H1 (cell line): ENCODE measurements at regions not wholly inside any gene's neighbourhood (a gene's known extent, or its start where the extent isn't known, plus 50 kb on each side); places are given as distances from the start of the nearest gene placed in this dataset.

ENCODE experiments used
- CTCF ChIA-PET: fragments of 300-600 bp; sonication (Branson Sonifier 250); formaldehyde crosslinking; loops from one replicate; lab custom pipeline; 2021; ENCODE audit not compliant: partially characterized antibody; lab: Charles Lee
- POLR2A ChIA-PET: fragments of 300-600 bp; sonication (Branson Sonifier 250); formaldehyde crosslinking; loops from one replicate; lab custom pipeline; 2021; ENCODE audit warnings: inconsistent platforms; ENCODE audit not compliant: partially characterized antibody; lab: Charles Lee
- DNase-seq, 2 experiments: peaks; one replicate each; pipeline versions ENCODE4 v3.0.0 to v3.0.0-alpha.2; 2010 to 2022; ENCODE audit warnings: low spot score in 2 of 2, low read depth in 1 of 2, mixed read lengths in 1 of 2
- FAIRE-seq: peaks from 2 replicates; lab custom pipeline; 2011; peaks lifted over from hg19 to GRCh38; lab: Jason Lieb, UNC
- H2AFZ ChIP-seq: 2 replicates; pipeline ENCODE4 v1.8.1; 2012; ENCODE audit warnings: low read length, inconsistent platforms
- H2AK5ac ChIP-seq: 2 replicates; pipeline ENCODE4 v1.6.1; 2013; ENCODE audit warnings: low read depth, low read length
- H2BK120ac ChIP-seq: replicated peaks from 2 replicates; pipeline ENCODE3; 2013; ENCODE audit warnings: low read depth, low read length, inconsistent platforms
- H2BK12ac ChIP-seq: 2 replicates; pipeline ENCODE4 v1.6.1; 2013; ENCODE audit warnings: low read depth, low read length
- H2BK15ac ChIP-seq: 2 replicates; pipeline ENCODE4 v1.6.1; 2013; ENCODE audit warnings: low read length
- H2BK20ac ChIP-seq: 2 replicates; pipeline ENCODE4 v1.6.1; 2013; ENCODE audit warnings: low read length
- H2BK5ac ChIP-seq: 2 replicates; pipeline ENCODE4 v1.6.1; 2013; ENCODE audit warnings: low read depth, low read length
- H3K14ac ChIP-seq: 2 replicates; pipeline ENCODE4 v1.6.1; 2013; ENCODE audit warnings: inconsistent platforms; ENCODE audit not compliant: insufficient read length
- H3K18ac ChIP-seq: 2 replicates; pipeline ENCODE4 v1.6.1; 2013; ENCODE audit warnings: low read length; ENCODE audit errors: extremely low read depth
- H3K23ac ChIP-seq: 2 replicates; pipeline ENCODE4 v1.6.1; 2013; ENCODE audit warnings: inconsistent platforms; ENCODE audit not compliant: insufficient read length
- H3K23me2 ChIP-seq: 2 replicates; pipeline ENCODE4 v1.6.1; 2013; ENCODE audit warnings: low read depth, low read length
- H3K27ac ChIP-seq: 2 replicates; pipeline ENCODE4 v1.6.1; 2011; ENCODE audit warnings: low read depth, low read length, inconsistent platforms
- H3K27me3 ChIP-seq, 4 experiments: replicated peaks in 1 of 4; 1 replicate in 1 of 4; 2 replicates in 3 of 4; pipeline versions ENCODE4 v1.6.1 to v1.8.1; 2011 to 2013; ENCODE audit warnings: low read length in 3 of 4, mild to moderate bottlenecking in 3 of 4, inconsistent platforms in 2 of 4, mixed read lengths in 2 of 4, moderate library complexity in 1 of 4; ENCODE audit not compliant: control insufficient read depth in 3 of 4, insufficient read depth in 3 of 4; ENCODE audit errors: extremely low read depth in 1 of 4
- H3K36me3 ChIP-seq, 4 experiments: 2 replicates each; pipeline versions ENCODE4 v1.6.1 to v1.8.1; 2011 to 2013; ENCODE audit warnings: mild to moderate bottlenecking in 4 of 4, low read length in 3 of 4, moderate library complexity in 2 of 4, control low read depth in 1 of 4, inconsistent platforms in 1 of 4; ENCODE audit not compliant: insufficient read depth in 4 of 4, control insufficient read depth in 2 of 4
- H3K4ac ChIP-seq: replicated peaks from 2 replicates; pipeline ENCODE3; 2013; ENCODE audit warnings: low read length, low read depth, mixed read lengths, inconsistent platforms; ENCODE audit not compliant: insufficient read length
- H3K4me1 ChIP-seq, 4 experiments: replicated peaks in 1 of 4; 1 replicate in 1 of 4; 2 replicates in 3 of 4; pipeline versions ENCODE4 v1.6.1 to v1.8.1; 2011 to 2013; ENCODE audit warnings: low read length in 3 of 4, inconsistent platforms in 2 of 4, mixed read lengths in 1 of 4; ENCODE audit not compliant: insufficient read depth in 4 of 4, control insufficient read depth in 3 of 4
- H3K4me2 ChIP-seq, 2 experiments: 2 replicates each; pipeline versions ENCODE4 v1.6.1 to v1.8.1; 2011 to 2013; ENCODE audit warnings: low read depth in 2 of 2, low read length in 2 of 2, control low read depth in 1 of 2, inconsistent platforms in 1 of 2, mild to moderate bottlenecking in 1 of 2; ENCODE audit not compliant: insufficient read depth in 1 of 2
- H3K4me3 ChIP-seq, 4 experiments: fragments of 200-600, 300-600 bp in 1 of 4; sonication (generic), shearing (Covaris generic), sonication (Bioruptor Twin) in 1 of 4; 2 replicates each; pipeline versions ENCODE4 v1.5.1 to v1.8.1; 2011 to 2016; ENCODE audit warnings: low read length in 4 of 4, low read depth in 3 of 4, control low read depth in 2 of 4, inconsistent platforms in 2 of 4, mild to moderate bottlenecking in 2 of 4, mixed read lengths in 1 of 4, moderate library complexity in 1 of 4; ENCODE audit not compliant: insufficient read depth in 2 of 4; ENCODE audit errors: extremely low read depth in 1 of 4
- H3K56ac ChIP-seq: replicated peaks from 2 replicates; pipeline ENCODE3; 2013; ENCODE audit warnings: low read depth, mild to moderate bottlenecking, mixed read lengths, low read length, inconsistent platforms; ENCODE audit not compliant: insufficient read length
- H3K79me1 ChIP-seq: 2 replicates; pipeline ENCODE4 v1.6.1; 2013; ENCODE audit warnings: low read depth, low read length, control low read depth
- H3K79me2 ChIP-seq, 2 experiments: 2 replicates each; pipeline versions ENCODE4 v1.6.1 to v1.8.1; 2012 to 2013; ENCODE audit warnings: low read length in 2 of 2, mild to moderate bottlenecking in 2 of 2, inconsistent platforms in 1 of 2; ENCODE audit not compliant: insufficient read depth in 2 of 2, control insufficient read depth in 1 of 2
- H3K9ac ChIP-seq, 4 experiments: replicated peaks in 1 of 4; 1 replicate in 1 of 4; 2 replicates in 3 of 4; pipeline versions ENCODE4 v1.6.1 to v1.8.1; 2011 to 2013; ENCODE audit warnings: low read depth in 3 of 4, low read length in 3 of 4, control low read depth in 2 of 4, mild to moderate bottlenecking in 2 of 4, moderate library complexity in 2 of 4, inconsistent platforms in 1 of 4; ENCODE audit errors: extremely low read depth in 1 of 4
- H3K9me3 ChIP-seq, 2 experiments: 2 replicates each; pipeline versions ENCODE4 v1.6.1 to v1.8.1; 2012 to 2013; ENCODE audit warnings: mild to moderate bottlenecking in 2 of 2, moderate library complexity in 2 of 2, control low read depth in 1 of 2, inconsistent platforms in 1 of 2, low read depth in 1 of 2, low read length in 1 of 2, mixed read lengths in 1 of 2; ENCODE audit not compliant: insufficient read depth in 2 of 2
- H4K20me1 ChIP-seq, 2 experiments: replicated peaks in 1 of 2; 2 replicates each; pipeline versions ENCODE3 to v1.8.1; 2011 to 2013; ENCODE audit warnings: inconsistent platforms in 2 of 2, low read length in 2 of 2, mild to moderate bottlenecking in 1 of 2; ENCODE audit not compliant: insufficient read depth in 2 of 2, control insufficient read depth in 1 of 2
- H4K5ac ChIP-seq: 2 replicates; pipeline ENCODE4 v1.6.1; 2013; ENCODE audit warnings: low read length, low read depth, mixed read lengths, inconsistent platforms; ENCODE audit not compliant: insufficient read length
- H4K8ac ChIP-seq: 2 replicates; pipeline ENCODE4 v1.8.0; 2013; ENCODE audit warnings: mild to moderate bottlenecking, moderate library complexity, low read length, inconsistent platforms; ENCODE audit not compliant: insufficient read depth; ENCODE audit errors: extremely low read depth
- H4K91ac ChIP-seq: replicated peaks from 2 replicates; pipeline ENCODE3; 2013; ENCODE audit warnings: low read length, mixed read lengths, inconsistent platforms; ENCODE audit not compliant: insufficient read length
- CBX5 ChIP-seq: fragments of 300-800, 300-1000 bp; sonication (generic); IDR thresholded peaks from 2 replicates; pipeline ENCODE4 v1.7.1; 2016; ENCODE audit warnings: antibody characterized with exemption, low read length, low read depth
- FOSL1 ChIP-seq: IDR thresholded peaks from 2 replicates; pipeline ENCODE4 v1.6.1; 2011; ENCODE audit warnings: mild to moderate bottlenecking, low read depth, low read length, moderate library complexity; ENCODE audit not compliant: insufficient read depth
- KDM5A ChIP-seq: fragments of 200-600 bp; IDR thresholded peaks from 2 replicates; pipeline ENCODE4 v1.7.1; 2012; ENCODE audit warnings: mild to moderate bottlenecking, low read length, inconsistent platforms, mixed read lengths
- NRF1 ChIP-seq: IDR thresholded peaks from 2 replicates; pipeline ENCODE4 v1.6.1; 2011; ENCODE audit warnings: mild to moderate bottlenecking, low read depth, low read length, improper control_type of control experiment
- SP1 ChIP-seq: IDR thresholded peaks from 2 replicates; pipeline ENCODE4 v1.6.1; 2011; ENCODE audit warnings: low read depth, low read length
- SP4 ChIP-seq: IDR thresholded peaks from 2 replicates; pipeline ENCODE4 v1.6.1; 2012; ENCODE audit warnings: low read length, inconsistent platforms
- SRF ChIP-seq: IDR thresholded peaks from 2 replicates; pipeline ENCODE4 v1.6.1; 2011; ENCODE audit warnings: mild to moderate bottlenecking, low read depth, low read length, moderate library complexity
- WGBS, 2 experiments: shearing (Covaris generic) in 1 of 2; methylation state at CpG; one replicate each; pipeline versions ENCODE4 v1.1.6 to v1.1.7; 2013 to 2015; ENCODE audit warnings: low lambda C conversion rate in 2 of 2, mixed read lengths in 2 of 2, inconsistent platforms in 1 of 2, low coverage in 1 of 2, missing lambda C conversion rate in 1 of 2; ENCODE audit not compliant: insufficient replicate concordance in 2 of 2, insufficient coverage in 1 of 2, insufficient read length in 1 of 2; ENCODE audit errors: extremely low coverage in 1 of 2, missing lambda C conversion rate in 1 of 2; 5-methylcytosine and 5-hydroxymethylcytosine counted together

- no peak overlapping the region for H4K5ac ChIP-seq
- DNase-seq (no peak), FAIRE-seq (no peak)
- no peak overlapping the region for H3K23ac ChIP-seq
- H3K79me1 ChIP-seq = peaks cover 4% of the 10 kb centered on the region; the same call in 1 of the 2 replicates
- H2BK15ac ChIP-seq = no peak overlapping the region
- ChIA-PET POLR2A (no interaction called here), CTCF (interaction anchor here (0.7 kb wide), 1 partner anchor 104 kb away, joined by 3 read pairs; no protein-coding TSS in a partner anchor)
- H3K4ac ChIP-seq = no peak overlapping the region
- H3K79me2 ChIP-seq = no peaks in the 10 kb centered on the region
- no peaks in the 10 kb centered on the region; a peak in 1 of 7 replicates for H3K27me3 ChIP-seq
- H4K8ac ChIP-seq = no peak overlapping the region
- no peak overlapping the region for H3K9ac ChIP-seq
- no peaks in the 10 kb centered on the region; a peak in 2 of 7 replicates for H3K4me1 ChIP-seq
- H3K56ac ChIP-seq = peak overlapping the region; percentile 80
- H3K36me3 ChIP-seq = no peaks in the 10 kb centered on the region; a peak in 1 of 8 replicates
- no peak overlapping the region for H2BK12ac ChIP-seq
- H3K14ac ChIP-seq = no peak overlapping the region
- H2BK20ac ChIP-seq = no peak overlapping the region
- H3K23me2 ChIP-seq = peaks cover 9% of the 10 kb centered on the region
- H2BK120ac ChIP-seq = no peak overlapping the region
- no peak overlapping the region for H3K4me2 ChIP-seq
- H3K18ac ChIP-seq = no peak overlapping the region
- no peak overlapping the region for H2BK5ac ChIP-seq
- H2AFZ ChIP-seq = no peak overlapping the region
- no peak overlapping the region for H3K4me3 ChIP-seq
- no peak overlapping the region for H3K27ac ChIP-seq
- H3K9me3 ChIP-seq = no peaks in the 10 kb centered on the region
- H4K91ac ChIP-seq = no peak overlapping the region
- H2AK5ac ChIP-seq = no peak overlapping the region
- H4K20me1 ChIP-seq = peaks cover 3 to 8% of the 10 kb centered on the region in 2 experiments
- WGBS, 2 experiments = 76 to 100% methylated on average over 2 of the region's 2 CpGs
- TF ChIP-seq NRF1 = no peak
- no peak for TF ChIP-seq SRF
- TF ChIP-seq SP1 = no peak
- TF ChIP-seq FOSL1 = no peak
- TF ChIP-seq KDM5A = no peak
- no peak for TF ChIP-seq CBX5
- TF ChIP-seq SP4 = no peak
These were observed 225.3 kb upstream of the GSE1 start for GRCh38 chr16:85387731-85388295.
